ENCODE measurements at regions not wholly inside any gene's neighbourhood (a gene's known extent, or its start where the extent isn't known, plus 50 kb on each side); places are given as distances from the start of the nearest gene placed in this dataset.
"Not testable (repeated sequence)": the region's sequence is repeated elsewhere in the genome, so short reads cannot be mapped to it uniquely, and the experiment has no call there.

- no peak for DNase-seq
These were observed 62.0 kb downstream of the CAVIN4 start for GRCh38 chr9:100639854-100640253.

GRCh38 chr9:100640447-100641050 is 62.7 kb downstream of the CAVIN4 start:
- no peak for DNase-seq

GRCh38 chr9:100641166-100641565 is 63.3 kb downstream of the CAVIN4 start:
- DNase-seq = no peak

GRCh38 chr9:100652850-100653249 is 75.0 kb downstream of the CAVIN4 start:
- no peak for DNase-seq

GRCh38 chr9:100653643-100654334 is 75.9 kb downstream of the CAVIN4 start:
- DNase-seq = no peak

- not testable (repeated sequence) for DNase-seq
These were observed 79.0 kb downstream of the CAVIN4 start for GRCh38 chr9:100656851-100657250.

- DNase-seq = no peak
These were observed 83.8 kb downstream of the CAVIN4 start for GRCh38 chr9:100661668-100662067.

GRCh38 chr9:100662122-100662521 is 84.2 kb downstream of the CAVIN4 start:
- no peak for DNase-seq

- DNase-seq = no peak
These were observed 89.6 kb downstream of the CAVIN4 start for GRCh38 chr9:100667448-100667847.

- no peak for DNase-seq
These were observed 90.1 kb downstream of the CAVIN4 start for GRCh38 chr9:100668024-100668423.

- DNase-seq = no peak
These were observed 92.1 kb downstream of the CAVIN4 start for GRCh38 chr9:100669968-100670367.

GRCh38 chr9:100670719-100671118 is 92.8 kb downstream of the CAVIN4 start:
- no peak for DNase-seq

GRCh38 chr9:100671898-100672297 is 94.0 kb downstream of the CAVIN4 start:
- no peak for DNase-seq

- no peak for DNase-seq
These were observed 95.4 kb downstream of the CAVIN4 start for GRCh38 chr9:100673249-100673648.

GRCh38 chr9:100674419-100675122 is 96.7 kb downstream of the CAVIN4 start:
- no peak for DNase-seq

- DNase-seq = no peak
These were observed 102.0 kb downstream of the CAVIN4 start for GRCh38 chr9:100679834-100680233.

GRCh38 chr9:100686420-100686819 is 108.5 kb downstream of the CAVIN4 start:
- DNase-seq = no peak

- no peak for DNase-seq
These were observed 111.8 kb downstream of the CAVIN4 start for GRCh38 chr9:100689635-100690034.

- DNase-seq = no peak
These were observed 112.6 kb downstream of the CAVIN4 start for GRCh38 chr9:100690438-100690837.

- no peak for DNase-seq
These were observed 119.5 kb downstream of the CAVIN4 start for GRCh38 chr9:100697339-100697738.

GRCh38 chr9:100698945-100699344 is 121.1 kb downstream of the CAVIN4 start:
- DNase-seq = no peak

- DNase-seq = no peak
These were observed 121.8 kb downstream of the CAVIN4 start for GRCh38 chr9:100699668-100700067.

- peak; percentile 6 for DNase-seq
These were observed 122.9 kb downstream of the CAVIN4 start for GRCh38 chr9:100700689-100701318.

All from stimulated activated CD4-positive, alpha-beta T cell treated with anti-CD3 and anti-CD28 coated beads, Interleukin-15, amount 100 ng/mL, for 24 hours (primary cell).